SK-N-SH treated with all-trans-retinoic acid at 6 μM for 48 hours (cell line): ENCODE measurements at regions not wholly inside any gene's neighbourhood (a gene's known extent, or its start where the extent isn't known, plus 50 kb on each side); places are given as distances from the start of the nearest gene placed in this dataset.

Experiments used
- BACH2 ChIP-seq: fragments of 250-450 bp; sonication (Bioruptor Pico); IDR thresholded peaks from 2 replicates; pipeline ENCODE4 v1.9.0; 2021; ENCODE audit warnings: mild to moderate bottlenecking, borderline replicate concordance
- SNAI2 ChIP-seq: fragments of 250-450 bp; sonication (Bioruptor Pico); IDR thresholded peaks from 2 replicates; pipeline ENCODE4 v1.5.0; 2020; ENCODE audit warnings: mild to moderate bottlenecking, moderate library complexity

- TF ChIP-seq SNAI2 (CRISPR knock-in tag) (no peak), BACH2 (CRISPR knock-in tag) (no peak)
Observed at GRCh38 chr14:98984027-98984718, 287.8 kb downstream of the BCL11B start.
